ENCODE measurements at regions not wholly inside any gene's neighbourhood (a gene's known extent, or its start where the extent isn't known, plus 50 kb on each side); places are given as distances from the start of the nearest gene placed in this dataset.

GRCh38 chr1:81296601-81297000 is 504.1 kb upstream of the ADGRL2 start:
- Histone ChIP-seq H2AFZ (ENCODE audit: low read length) (no peak overlapping the region), H3K27me3 (ENCODE audit: control insufficient read depth in 1 of 2, insufficient read depth in 2 of 2, low read length in 2 of 2) (no peaks in the 10 kb centered on the region), H3K79me2 (ENCODE audit: insufficient read depth, low read length) (no peaks in the 10 kb centered on the region), H3K4me3 (replicated peaks in 1 of 3; ENCODE audit: insufficient read depth in 1 of 3, low read depth in 2 of 3, low read length in 3 of 3) (no peak overlapping the region), H3K9ac (ENCODE audit: insufficient read depth, low read depth, low read length) (no peak overlapping the region), H3K36me3 (replicated peaks in 1 of 2; ENCODE audit: control insufficient read depth in 1 of 2, insufficient read depth in 2 of 2, low read length in 2 of 2) (no peaks in the 10 kb centered on the region), H3K9me3 (ENCODE audit: low read length) (peaks cover 73% of the 10 kb centered on the region), H3K27ac (ENCODE audit: extremely low read length, insufficient read depth, low read length) (no peak overlapping the region), H3K4me1 (ENCODE audit: insufficient read depth, low read length) (no peaks in the 10 kb centered on the region), H4K20me1 (ENCODE audit: insufficient read depth, low read length) (no peaks in the 10 kb centered on the region), H3K4me2 (ENCODE audit: low read depth, low read length) (no peak overlapping the region)
- ChIA-PET CTCF (ENCODE audit: low intra/inter-chr PET ratio, low total read pairs) (no interaction called here), POLR2A (no interaction called here)
- in situ Hi-C loops (cut with HindIII; ENCODE audit: extremely low pct_ligation_motif_present, low pct_unique_long_range_greater_than_20kb): no loop called here
- intact Hi-C loops (cut with micrococcal nuclease; ENCODE audit: unreplicated experiment): no loop called here
- ATAC-seq: no peak
- no peak for TF ChIP-seq ZFP41 (CRISPR knock-in tag; IDR thresholded peaks at IDR 0.05; ENCODE audit: borderline replicate concordance)
- no peak for TF ChIP-seq ZNF101 (CRISPR knock-in tag; IDR thresholded peaks at IDR 0.05; ENCODE audit: borderline replicate concordance, low read depth)
- TF ChIP-seq ZNF225 (CRISPR knock-in tag; IDR thresholded peaks at IDR 0.05): no peak
- no peak for TF ChIP-seq CHD2 (IDR thresholded peaks at IDR 0.05; ENCODE audit: low read depth, low read length)
- no peak for TF ChIP-seq CHCHD3 (CRISPR knock-in tag; IDR thresholded peaks at IDR 0.05)
- no peak for TF ChIP-seq ZNF678 (CRISPR knock-in tag; IDR thresholded peaks at IDR 0.05)
- TF ChIP-seq MXD4 (CRISPR knock-in tag; IDR thresholded peaks at IDR 0.05): no peak
- no peak for TF ChIP-seq ARNT2 (CRISPR knock-in tag; IDR thresholded peaks at IDR 0.05; ENCODE audit: low read depth)
- TF ChIP-seq ZNF407 (CRISPR knock-in tag; IDR thresholded peaks at IDR 0.05; ENCODE audit: not compliant biosample characterization): no peak
- TF ChIP-seq ZBTB7B (CRISPR knock-in tag; IDR thresholded peaks at IDR 0.05): no peak
- 5% methylated on average over 1 of the region's 1 CpG for WGBS (ENCODE audit: low lambda C conversion rate)
- no TSS peak for BruUV-seq (replicated peaks)
- no peak for FAIRE-seq
- no peak for DNase-seq (ENCODE audit: low spot score)

All from HepG2 (cell line).